ENCODE measurements at regions not wholly inside any gene's neighbourhood (a gene's known extent, or its start where the extent isn't known, plus 50 kb on each side); places are given as distances from the start of the nearest gene placed in this dataset.

DNA sequence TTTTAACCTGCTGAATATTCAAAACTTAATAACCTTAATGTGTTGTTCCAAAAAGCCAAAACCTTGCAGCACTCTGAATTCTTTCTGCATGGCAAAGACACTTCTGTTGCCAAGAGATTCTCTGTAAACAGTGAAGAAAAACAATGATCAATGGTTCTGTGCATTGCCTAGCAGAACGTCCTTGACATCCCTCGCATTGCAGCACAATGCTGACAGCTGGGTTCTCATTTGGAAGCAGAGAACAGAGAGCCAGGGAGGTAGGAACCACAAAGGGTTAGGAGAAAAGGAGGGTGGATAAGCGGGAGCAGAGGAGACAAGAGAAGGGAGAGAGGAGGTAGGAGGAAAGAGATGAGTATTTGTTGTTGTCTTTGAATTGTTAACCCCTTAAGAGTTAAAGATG lies 501.1 kb downstream of the NAV3 start:
- ChIA-PET CTCF (interaction anchor here (1.5 kb wide), 1 partner anchor 15 kb away, joined by 3 read pairs; no protein-coding TSS in a partner anchor), POLR2A (no interaction called here)
- intact Hi-C loops (cut with micrococcal nuclease) (no loop called here), dilution Hi-C loops (cut with MboI; ENCODE audit: extremely low pct_ligation_motif_present, low sequenced_read_pairs) (no loop called here)
- H3K9ac ChIP-seq (replicated peaks; ENCODE audit: extremely low read depth, insufficient read depth, low read length): no peak overlapping the region
- H3K4me1 ChIP-seq (ENCODE audit: control insufficient read depth, extremely low read depth, insufficient read depth, low read length): no peaks in the 10 kb centered on the region
- no TSS peak for BruUV-seq (replicated peaks)
- H3K4me2 ChIP-seq (ENCODE audit: insufficient read depth, low read length): no peak overlapping the region
- no peak overlapping the region for H3K27ac ChIP-seq (ENCODE audit: insufficient read depth, low read depth, low read length)
- H4K20me1 ChIP-seq (replicated peaks; ENCODE audit: control insufficient read depth, extremely low read depth, insufficient read depth, low read length): no peaks in the 10 kb centered on the region
- H3K9me1 ChIP-seq (replicated peaks; ENCODE audit: control insufficient read depth, extremely low read depth, insufficient read depth, low read length): no peaks in the 10 kb centered on the region
- no peaks in the 10 kb centered on the region for H3K79me2 ChIP-seq (ENCODE audit: control insufficient read depth, insufficient read depth, low read length)
- H3K36me3 ChIP-seq (ENCODE audit: control insufficient read depth in 2 of 2, extremely low read depth in 1 of 2, insufficient read depth in 2 of 2, low read length in 2 of 2): no peaks in the 10 kb centered on the region
- no peak overlapping the region for H3K4me3 ChIP-seq (replicated peaks in 1 of 3; ENCODE audit: insufficient read depth in 1 of 3, low read depth in 1 of 3, low read length in 3 of 3)
- TF ChIP-seq GATA2 (IDR thresholded peaks at IDR 0.05; ENCODE audit: insufficient read depth, insufficient read length, low read depth, low read length): no peak
- TF ChIP-seq POLR2AphosphoS5 (IDR thresholded peaks at IDR 0.05; ENCODE audit: insufficient read depth, low read depth, low read length): no peak
- no peak for TF ChIP-seq JUN (IDR thresholded peaks at IDR 0.05; ENCODE audit: borderline replicate concordance, insufficient read depth, insufficient read length, low read depth)
- no peak for TF ChIP-seq POLR2A (IDR thresholded peaks at IDR 0.05; ENCODE audit: low read depth, low read length)
- no peak for TF ChIP-seq CTCF (IDR thresholded peaks at IDR 0.05; ENCODE audit: extremely low read depth in 1 of 2, insufficient read depth in 1 of 2, low read depth in 1 of 2, low read length in 2 of 2)
- TF ChIP-seq EZH2 (IDR thresholded peaks at IDR 0.05; ENCODE audit: borderline replicate concordance, low read depth, low read length, severe bottlenecking): no peak
- no peak for TF ChIP-seq MYC (IDR thresholded peaks at IDR 0.05; ENCODE audit: low read depth, low read length)
- TF ChIP-seq, protein P1, sequence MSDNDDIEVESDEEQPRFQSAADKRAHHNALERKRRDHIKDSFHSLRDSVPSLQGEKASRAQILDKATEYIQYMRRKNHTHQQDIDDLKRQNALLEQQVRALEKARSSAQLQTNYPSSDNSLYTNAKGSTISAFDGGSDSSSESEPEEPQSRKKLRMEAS (IDR thresholded peaks at IDR 0.05; ENCODE audit: insufficient read depth, insufficient read length): no peak
- no peak for TF ChIP-seq FOS (IDR thresholded peaks at IDR 0.05; ENCODE audit: borderline replicate concordance, insufficient read depth, low read length)
- no peak for DNase-seq (ENCODE audit: low read depth, low spot score)
- peaks cover 0 to 2% of the 10 kb centered on the region in 2 experiments for H3K27me3 ChIP-seq (ENCODE audit: control insufficient read depth in 2 of 2, insufficient read depth in 2 of 2, low read length in 2 of 2)
- no peak for FAIRE-seq
- no peak overlapping the region for H2AFZ ChIP-seq (ENCODE audit: low read depth, low read length)
- H3K9me3 ChIP-seq (replicated peaks; ENCODE audit: control insufficient read depth, insufficient read depth, low read length): no peaks in the 10 kb centered on the region
